GM15510 (cell line): ENCODE measurements at regions not wholly inside any gene's neighbourhood (a gene's known extent, or its start where the extent isn't known, plus 50 kb on each side); places are given as distances from the start of the nearest gene placed in this dataset.

ENCODE experiments used
- POLR2A ChIP-seq: IDR thresholded peaks from 3 replicates; pipeline ENCODE4 v1.6.1; 2011; ENCODE audit warnings: borderline replicate concordance; ENCODE audit not compliant: insufficient read length; ENCODE audit errors: extremely low read depth

DNA sequence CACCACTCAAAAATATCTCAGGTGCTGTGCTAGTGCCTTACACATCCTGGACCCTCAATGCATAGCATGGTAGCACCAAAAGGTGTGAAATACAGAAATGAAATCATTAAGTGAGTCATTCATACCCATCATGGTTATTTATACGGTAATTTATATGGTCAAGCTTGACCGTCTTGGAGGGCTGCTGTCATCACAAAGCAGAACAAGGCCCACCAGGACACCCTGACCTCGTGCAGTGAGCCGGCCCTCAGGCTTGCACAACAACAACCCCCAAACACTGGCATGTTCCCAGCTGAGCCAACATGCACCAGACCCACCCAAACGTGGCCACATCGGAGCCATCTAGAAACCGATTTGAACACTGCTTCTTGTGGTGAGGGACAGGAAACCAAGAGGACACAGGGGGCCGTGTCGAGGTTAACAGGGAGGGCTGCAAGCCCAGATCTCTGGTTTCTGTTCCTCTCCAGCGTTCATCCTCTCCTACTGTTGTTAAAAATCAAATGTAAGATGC, 378.5 kb upstream of the ID2 start:
- TF ChIP-seq POLR2A = no peak

DNA sequence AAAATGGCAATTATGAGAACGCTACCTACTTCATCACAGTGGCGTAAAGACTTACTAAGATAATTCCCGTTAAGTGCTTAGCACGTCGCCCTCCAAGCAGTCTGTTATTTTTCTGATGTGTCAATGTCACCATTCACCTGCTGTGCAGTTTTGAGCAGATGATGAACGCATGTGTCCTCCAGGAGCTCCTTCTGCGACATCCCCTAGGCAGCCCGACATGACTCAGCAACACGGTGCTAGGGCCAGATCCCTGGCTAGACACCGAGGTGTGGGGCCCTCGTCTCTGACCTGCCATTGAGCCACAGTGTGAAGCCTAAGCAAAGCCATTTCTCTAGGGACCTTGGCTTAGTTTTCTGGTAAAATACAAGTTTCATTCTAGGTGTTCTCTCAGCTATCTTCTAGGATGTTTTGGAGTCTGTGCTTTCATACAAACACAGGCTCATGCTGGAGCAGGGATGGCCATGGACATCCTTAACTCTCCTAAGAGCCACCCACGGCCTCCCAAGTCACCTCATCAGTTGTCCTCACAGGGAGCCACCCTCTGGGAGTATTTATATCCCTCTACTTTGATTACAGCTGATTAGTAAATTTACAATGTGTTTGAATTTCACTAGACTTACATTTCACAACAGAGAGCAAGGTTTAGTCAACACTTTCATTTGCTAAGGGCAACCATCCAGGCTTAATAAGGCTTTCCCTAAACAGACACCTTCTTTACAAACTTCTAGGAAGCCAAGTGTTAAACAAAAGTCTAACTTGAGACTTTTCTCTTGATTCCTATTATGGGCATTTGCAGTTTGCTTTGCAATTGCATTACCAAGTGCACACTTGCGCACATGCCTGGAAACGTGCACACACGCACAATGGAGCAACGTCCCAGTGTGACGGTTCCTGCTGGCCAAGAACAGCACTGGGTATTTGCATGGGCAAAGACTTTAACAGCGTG, 376.8 kb upstream of the ID2 start:
- TF ChIP-seq POLR2A = no peak

DNA sequence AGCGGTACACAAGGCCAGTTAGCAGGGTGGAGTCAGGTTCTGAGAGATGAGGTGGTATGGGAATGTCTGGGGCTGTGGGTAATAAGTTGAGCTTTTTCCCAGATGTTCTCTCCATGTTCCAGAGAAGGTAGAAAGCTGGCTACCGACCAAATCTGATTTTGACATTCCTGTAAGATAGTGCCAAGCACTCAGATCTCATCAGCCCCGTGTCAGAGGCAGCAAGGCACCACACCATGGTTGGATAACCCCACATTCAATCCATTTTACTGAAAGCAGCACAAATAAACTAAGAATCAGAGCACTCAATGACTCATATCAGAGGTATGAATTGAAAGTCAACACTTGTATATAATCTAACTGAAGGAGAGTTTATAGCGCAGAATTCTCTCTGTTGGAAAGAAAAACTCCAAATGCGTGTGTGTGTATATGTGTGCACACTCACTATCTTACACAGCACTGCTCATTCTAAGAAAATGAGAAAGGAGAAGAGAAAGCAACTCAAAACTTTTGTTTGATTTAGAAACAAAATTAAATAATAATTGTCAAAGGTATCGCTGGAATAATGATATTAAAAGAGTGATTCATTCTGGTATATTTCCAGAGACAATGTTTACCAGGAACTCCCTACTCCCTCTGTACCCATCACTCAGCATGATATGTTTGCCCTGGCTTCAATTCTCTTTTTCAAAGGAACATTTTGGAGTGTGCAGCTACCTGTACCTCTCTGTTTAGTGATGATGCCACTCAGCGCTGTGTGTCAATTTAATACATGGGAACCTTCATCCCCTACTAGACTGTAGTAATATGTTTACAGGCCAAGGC, 375.1 kb upstream of the ID2 start:
- TF ChIP-seq POLR2A = no peak

DNA sequence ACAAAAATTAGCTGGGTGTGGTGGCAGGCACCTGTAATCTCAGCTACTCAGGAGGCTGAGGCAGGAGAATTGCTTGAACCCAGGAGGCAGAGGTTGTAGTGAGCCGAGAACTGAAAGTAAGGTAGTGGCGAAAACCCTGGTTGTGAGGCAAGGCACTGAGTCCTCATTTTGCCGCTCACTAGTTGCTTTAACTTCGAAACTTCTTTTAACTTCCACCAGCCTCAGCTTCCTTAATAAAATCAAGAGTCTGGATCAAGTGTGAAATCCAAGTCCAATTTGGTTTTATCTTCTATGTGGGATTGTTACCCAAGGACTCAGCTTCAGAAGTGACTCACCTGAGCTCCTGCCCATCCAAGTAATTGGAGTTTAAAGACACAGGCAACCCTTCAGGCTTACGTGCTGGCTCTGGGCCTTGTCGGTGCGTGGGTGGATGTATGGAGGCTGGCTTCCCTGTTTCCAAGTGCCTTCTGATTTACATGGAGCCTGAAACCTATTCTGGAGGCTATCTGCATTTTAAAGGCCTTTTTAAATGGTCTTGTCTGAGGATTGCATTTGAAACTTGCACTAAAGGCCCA, 374.2 kb upstream of the ID2 start:
- TF ChIP-seq POLR2A = no peak

DNA sequence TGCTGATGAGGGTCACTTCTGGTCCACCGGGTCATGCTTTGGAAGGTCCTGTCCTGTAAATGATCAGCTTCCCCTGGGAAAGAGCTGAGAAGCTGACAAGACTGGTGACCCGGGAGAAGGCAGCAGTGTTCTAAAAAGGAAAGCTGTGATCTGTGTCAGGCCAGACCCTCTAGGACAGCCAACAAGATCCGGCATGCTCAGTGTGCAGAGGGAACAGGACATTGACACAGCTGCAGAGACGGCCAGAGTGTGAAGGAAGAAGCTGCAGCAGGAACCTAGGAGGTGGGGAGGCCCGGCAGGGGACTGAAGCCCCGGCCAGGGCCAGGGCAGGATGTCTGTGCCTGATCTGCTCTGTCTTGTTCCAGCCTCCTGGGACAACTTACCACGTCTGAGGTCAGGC, 372.7 kb upstream of the ID2 start:
- no peak for TF ChIP-seq POLR2A

DNA sequence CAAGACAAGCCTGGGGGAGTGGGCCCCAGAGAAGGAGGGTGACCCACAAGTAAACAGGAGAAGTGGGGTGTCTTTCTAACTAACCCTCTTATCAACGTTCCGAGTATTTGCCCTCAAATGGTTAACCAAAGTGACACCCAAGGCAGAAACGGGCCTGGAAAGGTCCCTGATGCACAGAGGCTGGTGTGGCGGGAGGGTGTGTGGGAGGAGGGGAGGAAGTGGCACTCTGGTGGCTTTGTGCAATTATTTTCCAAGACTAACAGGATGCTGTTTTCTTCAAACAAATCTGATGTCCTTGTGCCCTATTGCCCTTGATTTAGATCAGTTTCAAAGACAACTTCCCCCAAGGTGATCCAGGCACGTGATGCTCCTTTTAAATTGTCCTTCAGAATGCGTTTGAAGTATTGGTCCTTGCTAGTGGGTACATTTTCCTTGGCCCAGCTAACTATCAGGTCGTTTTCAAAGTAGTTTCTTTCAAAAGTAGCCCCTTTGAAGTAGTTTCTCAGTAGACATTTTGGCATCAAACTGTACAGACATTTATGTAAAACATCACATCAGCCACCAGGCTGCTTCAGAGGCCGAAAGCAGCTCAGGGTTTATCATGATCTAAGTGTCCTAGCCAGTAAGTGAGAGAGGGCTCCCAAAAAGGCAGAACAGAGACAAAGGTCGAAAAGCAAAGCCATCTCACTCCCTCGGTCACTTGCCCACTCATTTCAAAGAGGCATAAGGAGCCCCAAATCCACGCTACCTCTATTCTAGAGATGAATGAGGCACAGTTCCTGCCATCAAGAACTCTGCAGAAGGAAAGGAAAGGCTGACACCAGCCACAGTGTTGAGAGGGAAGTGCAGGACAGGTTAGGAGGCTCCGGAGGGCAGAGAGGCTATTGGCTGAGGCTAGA, 371.1 kb upstream of the ID2 start:
- TF ChIP-seq POLR2A = no peak

DNA sequence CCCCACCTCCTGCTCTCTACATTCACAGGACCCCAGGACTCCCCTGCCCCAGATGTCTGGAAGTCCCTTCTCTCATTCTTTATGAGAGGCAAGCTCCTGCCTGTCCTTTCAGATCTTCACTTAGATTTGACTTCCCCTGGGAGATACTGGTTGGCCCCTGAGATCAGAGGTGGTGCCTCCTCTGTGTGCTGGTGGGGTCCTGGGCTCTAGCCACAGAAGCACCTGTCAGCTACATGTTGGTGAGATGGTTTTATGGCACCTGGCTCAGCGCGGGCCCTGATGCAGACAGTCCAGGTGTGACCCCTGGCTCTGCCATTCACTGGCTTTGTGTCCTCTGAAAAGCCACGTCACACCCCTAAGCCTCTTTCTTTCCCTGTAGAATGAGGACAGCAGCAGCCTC, 369.6 kb upstream of the ID2 start:
- TF ChIP-seq POLR2A = no peak

DNA sequence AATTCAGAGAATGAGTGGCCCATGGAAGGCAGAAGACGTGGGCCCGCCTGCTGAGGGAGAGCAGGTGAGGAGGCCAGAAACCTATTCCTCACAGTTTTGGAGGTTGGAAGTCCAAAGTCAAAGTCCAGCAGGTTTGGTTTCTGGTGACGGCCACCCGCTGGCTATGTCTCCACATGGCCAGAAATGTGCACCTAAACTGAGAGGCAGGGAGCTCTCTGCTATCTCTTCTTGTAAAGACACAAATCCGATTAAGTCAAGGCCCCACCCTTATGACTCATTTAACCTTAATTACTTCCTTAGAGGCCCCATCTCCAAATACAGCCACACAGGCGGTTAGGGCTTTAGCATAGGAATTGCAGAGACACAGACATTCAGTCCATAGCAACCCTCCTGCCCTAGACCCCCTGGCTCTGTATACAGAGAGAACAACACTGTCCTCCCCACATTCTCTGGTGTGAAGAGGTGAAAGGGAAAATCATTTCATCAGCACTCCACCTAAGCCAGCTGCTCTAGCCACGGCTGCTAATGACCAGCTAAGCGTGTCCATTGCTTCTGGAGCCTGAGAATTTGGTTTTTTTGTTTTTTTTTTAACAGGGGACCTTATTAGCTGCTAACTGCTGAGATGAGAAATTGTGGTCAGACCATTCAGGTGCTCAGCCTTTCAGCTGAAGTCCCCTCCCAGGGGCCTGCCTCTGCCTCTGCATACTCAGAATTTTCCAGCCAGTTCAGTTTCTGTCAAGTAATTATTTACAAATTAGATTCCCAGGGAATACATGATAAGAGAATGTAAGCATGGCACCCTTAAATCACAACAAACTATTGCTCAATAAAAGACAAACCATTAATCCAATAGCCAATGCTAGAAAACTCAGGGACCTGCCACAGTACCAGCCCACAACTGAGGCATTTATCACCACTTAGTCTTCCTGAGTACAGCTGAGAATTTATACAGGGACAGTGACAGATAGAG, 368.7 kb upstream of the ID2 start:
- TF ChIP-seq POLR2A = no peak

DNA sequence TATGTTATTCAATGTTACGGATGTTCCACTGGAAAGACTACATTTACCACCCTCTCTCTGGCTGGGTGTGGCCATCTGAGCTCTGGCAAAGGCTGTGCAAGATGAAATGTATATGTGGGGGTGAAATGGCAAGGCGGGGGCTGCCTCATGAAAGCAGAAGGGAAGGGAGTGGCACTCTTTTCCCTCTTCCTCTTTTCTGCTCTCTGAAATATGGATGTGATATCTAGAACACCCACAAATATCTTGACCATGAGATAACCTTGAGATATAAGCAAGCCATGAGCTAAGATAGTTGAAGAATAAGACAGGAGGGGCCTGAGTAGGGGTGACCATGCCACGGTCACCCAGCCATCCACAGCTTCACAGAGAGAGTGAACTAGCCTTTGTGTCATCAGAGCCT, 367.8 kb upstream of the ID2 start:
- TF ChIP-seq POLR2A = no peak

DNA sequence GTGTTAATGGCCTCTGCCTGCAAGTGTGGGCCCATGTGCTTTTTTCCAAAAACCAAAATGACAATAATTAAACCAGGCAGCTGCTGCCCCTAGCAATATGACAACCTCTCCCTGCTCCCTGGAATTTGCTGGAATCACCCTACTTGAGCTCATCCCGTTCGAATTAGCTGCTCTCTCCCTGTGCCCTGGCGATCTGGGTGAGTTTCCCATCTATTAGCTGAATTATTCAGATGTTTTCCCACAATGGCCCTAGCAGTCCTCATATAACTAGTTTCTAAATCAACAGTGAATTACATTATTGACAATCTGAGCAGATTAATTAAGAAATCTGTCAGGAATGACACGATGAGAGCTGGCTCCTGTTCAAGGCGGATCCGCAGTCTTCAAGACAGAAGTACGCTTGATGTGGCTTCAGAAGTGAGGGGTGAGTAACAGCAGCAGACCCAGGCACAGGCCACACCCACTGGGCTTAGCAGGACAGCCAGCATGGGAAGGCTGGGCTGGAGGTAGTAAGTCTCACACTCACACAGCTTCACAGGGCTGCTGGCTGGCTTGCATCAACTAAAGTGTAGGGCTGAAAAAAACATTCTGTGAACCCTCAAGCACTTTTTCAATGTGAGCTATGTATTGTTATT, 366.2 kb upstream of the ID2 start:
- TF ChIP-seq POLR2A = no peak

DNA sequence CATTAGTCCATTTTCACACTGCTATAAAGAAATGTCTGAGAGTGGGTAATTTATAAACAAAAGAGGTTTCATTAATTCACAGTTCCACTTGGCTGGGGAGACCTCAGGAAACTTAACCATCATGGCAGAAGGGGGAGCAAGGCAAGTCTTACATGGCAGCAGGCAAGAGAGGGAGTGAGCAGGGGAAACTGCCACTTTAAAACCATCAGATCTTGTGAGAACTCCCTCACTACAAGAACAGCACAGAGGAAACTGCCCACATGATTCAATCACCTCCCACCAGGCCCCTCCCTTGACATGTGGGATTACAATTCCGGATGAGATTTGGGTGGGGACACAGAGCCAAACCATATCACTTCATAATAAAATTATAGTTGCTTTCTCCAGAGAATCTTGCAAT, 365.5 kb upstream of the ID2 start:
- no peak for TF ChIP-seq POLR2A

DNA sequence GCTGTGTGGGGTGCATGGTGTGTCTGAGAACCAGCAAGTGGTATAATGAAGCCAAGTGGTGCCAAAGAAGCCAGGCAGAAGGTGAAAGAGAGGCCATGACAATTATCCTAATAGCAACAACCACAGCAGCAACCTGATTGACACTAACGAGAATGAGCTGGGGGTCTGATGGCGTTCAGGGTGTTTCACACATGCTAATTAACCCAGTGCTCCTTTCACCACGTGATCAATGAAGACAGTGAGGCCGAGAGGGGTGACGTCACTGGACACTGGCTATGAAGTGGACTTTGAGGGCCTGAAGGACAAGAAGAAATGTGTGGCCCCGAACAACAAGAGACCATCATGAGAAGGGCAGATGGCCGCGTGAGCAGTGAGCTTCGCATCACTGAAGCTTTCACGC, 364.4 kb upstream of the ID2 start:
- TF ChIP-seq POLR2A = no peak

DNA sequence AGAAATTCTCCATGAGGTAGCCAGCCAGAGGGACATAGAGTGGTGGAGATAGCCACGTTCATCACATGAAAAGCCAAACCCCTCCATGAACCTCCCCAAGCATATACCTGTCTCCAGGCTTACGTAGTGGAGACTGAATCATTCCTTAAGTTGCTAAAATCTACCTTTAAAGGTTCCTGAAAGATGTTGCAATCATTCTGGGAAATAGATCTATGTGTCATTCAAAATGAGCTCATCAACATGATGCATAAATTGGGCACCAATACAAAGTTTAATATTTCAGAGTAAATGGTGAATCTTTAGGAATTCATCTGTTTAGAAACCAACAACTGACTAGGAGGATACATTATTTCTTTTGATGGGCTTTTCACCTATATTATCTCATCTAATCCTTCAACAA, 362.6 kb upstream of the ID2 start:
- no peak for TF ChIP-seq POLR2A
